Mesothelial cell of epicardium (in vitro differentiated cells): ENCODE measurements at regions not wholly inside any gene's neighbourhood (a gene's known extent, or its start where the extent isn't known, plus 50 kb on each side); places are given as distances from the start of the nearest gene placed in this dataset.

ENCODE experiments used
- DNase-seq, 2 experiments: peaks; one replicate each; pipeline ENCODE4 v3.0.0; 2021; ENCODE audit warnings: low spot score in 2 of 2; ENCODE audit not compliant: unreplicated experiment in 2 of 2
- H3K27ac Mint-ChIP-seq: 2 replicates; pipeline ENCODE4 v1.8.0; 2021; ENCODE audit warnings: mixed read lengths
- H3K27me3 Mint-ChIP-seq: 2 replicates; pipeline ENCODE4 v1.8.0; 2021; ENCODE audit warnings: low read depth, mixed read lengths
- H3K36me3 Mint-ChIP-seq: 2 replicates; pipeline ENCODE4 v1.8.0; 2021; ENCODE audit warnings: mixed read lengths
- H3K4me1 Mint-ChIP-seq: 2 replicates; pipeline ENCODE4 v1.8.0; 2021; ENCODE audit warnings: mixed read lengths
- H3K4me3 Mint-ChIP-seq: 2 replicates; pipeline ENCODE4 v1.8.0; 2021; ENCODE audit warnings: mild to moderate bottlenecking, moderate library complexity, mixed read lengths
- H3K9me3 Mint-ChIP-seq: 2 replicates; pipeline ENCODE4 v1.8.0; 2021; ENCODE audit warnings: mixed read lengths
- CTCF ChIP-seq: fragments of 200-600 bp; sonication (generic); IDR thresholded peaks from one replicate; pipeline ENCODE4 v1.5.0; 2021; ENCODE audit warnings: antibody characterized with exemption; ENCODE audit not compliant: unreplicated experiment

GRCh38 chr12:107955966-107956643 lies 173.0 kb upstream of the WSCD2 start:
- Mint-ChIP-seq H3K27me3 (peaks cover 39% of the 10 kb centered on the region), H3K9me3 (no peaks in the 10 kb centered on the region), H3K36me3 (no peaks in the 10 kb centered on the region), H3K4me1 (no peaks in the 10 kb centered on the region), H3K4me3 (no peak overlapping the region), H3K27ac (no peak overlapping the region)
- no peak for DNase-seq
- no peak for TF ChIP-seq CTCF

- DNase-seq, result no peak
- no peak for TF ChIP-seq CTCF
- no peaks in the 10 kb centered on the region for H3K4me1 Mint-ChIP-seq
- H3K9me3 Mint-ChIP-seq, result no peaks in the 10 kb centered on the region
- H3K4me3 Mint-ChIP-seq, result no peak overlapping the region
- H3K36me3 Mint-ChIP-seq, result no peaks in the 10 kb centered on the region
- no peak overlapping the region for H3K27ac Mint-ChIP-seq
- peaks cover 29% of the 10 kb centered on the region for H3K27me3 Mint-ChIP-seq
These were observed 171.6 kb upstream of the WSCD2 start for GRCh38 chr12:107957459-107957858.

GRCh38 chr12:107963635-107964034 lies 165.5 kb upstream of the WSCD2 start:
- Mint-ChIP-seq H3K4me3 (no peak overlapping the region), H3K27me3 (peaks cover 27% of the 10 kb centered on the region), H3K36me3 (no peaks in the 10 kb centered on the region), H3K4me1 (no peaks in the 10 kb centered on the region), H3K9me3 (no peaks in the 10 kb centered on the region), H3K27ac (no peak overlapping the region)
- no peak for TF ChIP-seq CTCF
- DNase-seq, result no peak

- H3K27ac Mint-ChIP-seq, result no peak overlapping the region
These were observed 161.9 kb upstream of the WSCD2 start for GRCh38 chr12:107967170-107967569.

GRCh38 chr12:107973950-107974349 lies 155.1 kb upstream of the WSCD2 start:
- Mint-ChIP-seq H3K4me1 (no peaks in the 10 kb centered on the region), H3K9me3 (peaks cover 11% of the 10 kb centered on the region), H3K27ac (no peak overlapping the region), H3K27me3 (peaks cover 8% of the 10 kb centered on the region), H3K4me3 (no peak overlapping the region), H3K36me3 (no peaks in the 10 kb centered on the region)
- DNase-seq, result no peak
- no peak for TF ChIP-seq CTCF

More at GRCh38 chr12:107967170-107967569, 161.9 kb upstream of the WSCD2 start:
- Mint-ChIP-seq H3K4me3 (no peak overlapping the region), H3K27me3 (peaks cover 26% of the 10 kb centered on the region), H3K9me3 (no peaks in the 10 kb centered on the region), H3K4me1 (no peaks in the 10 kb centered on the region), H3K36me3 (no peaks in the 10 kb centered on the region)
- no peak for DNase-seq
- no peak for TF ChIP-seq CTCF
